H1 (cell line): ENCODE measurements at regions not wholly inside any gene's neighbourhood (a gene's known extent, or its start where the extent isn't known, plus 50 kb on each side); places are given as distances from the start of the nearest gene placed in this dataset.

Experiments used
- CTCF ChIA-PET: fragments of 300-600 bp; sonication (Branson Sonifier 250); formaldehyde crosslinking; loops from one replicate; lab custom pipeline; 2021; ENCODE audit not compliant: partially characterized antibody; lab: Charles Lee
- POLR2A ChIA-PET: fragments of 300-600 bp; sonication (Branson Sonifier 250); formaldehyde crosslinking; loops from one replicate; lab custom pipeline; 2021; ENCODE audit warnings: inconsistent platforms; ENCODE audit not compliant: partially characterized antibody; lab: Charles Lee
- DNase-seq, 2 experiments: peaks; one replicate each; pipeline versions ENCODE4 v3.0.0 to v3.0.0-alpha.2; 2010 to 2022; ENCODE audit warnings: low spot score in 2 of 2, low read depth in 1 of 2, mixed read lengths in 1 of 2
- FAIRE-seq: peaks from 2 replicates; lab custom pipeline; 2011; peaks lifted over from hg19 to GRCh38; lab: Jason Lieb, UNC
- H2AFZ ChIP-seq: 2 replicates; pipeline ENCODE4 v1.8.1; 2012; ENCODE audit warnings: low read length, inconsistent platforms
- H2AK5ac ChIP-seq: 2 replicates; pipeline ENCODE4 v1.6.1; 2013; ENCODE audit warnings: low read depth, low read length
- H2BK120ac ChIP-seq: replicated peaks from 2 replicates; pipeline ENCODE3; 2013; ENCODE audit warnings: low read depth, low read length, inconsistent platforms
- H2BK12ac ChIP-seq: 2 replicates; pipeline ENCODE4 v1.6.1; 2013; ENCODE audit warnings: low read depth, low read length
- H2BK15ac ChIP-seq: 2 replicates; pipeline ENCODE4 v1.6.1; 2013; ENCODE audit warnings: low read length
- H2BK20ac ChIP-seq: 2 replicates; pipeline ENCODE4 v1.6.1; 2013; ENCODE audit warnings: low read length
- H2BK5ac ChIP-seq: 2 replicates; pipeline ENCODE4 v1.6.1; 2013; ENCODE audit warnings: low read depth, low read length
- H3K14ac ChIP-seq: 2 replicates; pipeline ENCODE4 v1.6.1; 2013; ENCODE audit warnings: inconsistent platforms; ENCODE audit not compliant: insufficient read length
- H3K18ac ChIP-seq: 2 replicates; pipeline ENCODE4 v1.6.1; 2013; ENCODE audit warnings: low read length; ENCODE audit errors: extremely low read depth
- H3K23ac ChIP-seq: 2 replicates; pipeline ENCODE4 v1.6.1; 2013; ENCODE audit warnings: inconsistent platforms; ENCODE audit not compliant: insufficient read length
- H3K23me2 ChIP-seq: 2 replicates; pipeline ENCODE4 v1.6.1; 2013; ENCODE audit warnings: low read depth, low read length
- H3K27ac ChIP-seq: 2 replicates; pipeline ENCODE4 v1.6.1; 2011; ENCODE audit warnings: low read depth, low read length, inconsistent platforms
- H3K27me3 ChIP-seq, 4 experiments: replicated peaks in 1 of 4; 1 replicate in 1 of 4; 2 replicates in 3 of 4; pipeline versions ENCODE4 v1.6.1 to v1.8.1; 2011 to 2013; ENCODE audit warnings: low read length in 3 of 4, mild to moderate bottlenecking in 3 of 4, inconsistent platforms in 2 of 4, mixed read lengths in 2 of 4, moderate library complexity in 1 of 4; ENCODE audit not compliant: control insufficient read depth in 3 of 4, insufficient read depth in 3 of 4; ENCODE audit errors: extremely low read depth in 1 of 4
- H3K36me3 ChIP-seq, 4 experiments: 2 replicates each; pipeline versions ENCODE4 v1.6.1 to v1.8.1; 2011 to 2013; ENCODE audit warnings: mild to moderate bottlenecking in 4 of 4, low read length in 3 of 4, moderate library complexity in 2 of 4, control low read depth in 1 of 4, inconsistent platforms in 1 of 4; ENCODE audit not compliant: insufficient read depth in 4 of 4, control insufficient read depth in 2 of 4
- H3K4ac ChIP-seq: replicated peaks from 2 replicates; pipeline ENCODE3; 2013; ENCODE audit warnings: low read length, low read depth, mixed read lengths, inconsistent platforms; ENCODE audit not compliant: insufficient read length
- H3K4me1 ChIP-seq, 4 experiments: replicated peaks in 1 of 4; 1 replicate in 1 of 4; 2 replicates in 3 of 4; pipeline versions ENCODE4 v1.6.1 to v1.8.1; 2011 to 2013; ENCODE audit warnings: low read length in 3 of 4, inconsistent platforms in 2 of 4, mixed read lengths in 1 of 4; ENCODE audit not compliant: insufficient read depth in 4 of 4, control insufficient read depth in 3 of 4
- H3K4me2 ChIP-seq, 2 experiments: 2 replicates each; pipeline versions ENCODE4 v1.6.1 to v1.8.1; 2011 to 2013; ENCODE audit warnings: low read depth in 2 of 2, low read length in 2 of 2, control low read depth in 1 of 2, inconsistent platforms in 1 of 2, mild to moderate bottlenecking in 1 of 2; ENCODE audit not compliant: insufficient read depth in 1 of 2
- H3K4me3 ChIP-seq, 4 experiments: fragments of 200-600, 300-600 bp in 1 of 4; sonication (generic), shearing (Covaris generic), sonication (Bioruptor Twin) in 1 of 4; 2 replicates each; pipeline versions ENCODE4 v1.5.1 to v1.8.1; 2011 to 2016; ENCODE audit warnings: low read length in 4 of 4, low read depth in 3 of 4, control low read depth in 2 of 4, inconsistent platforms in 2 of 4, mild to moderate bottlenecking in 2 of 4, mixed read lengths in 1 of 4, moderate library complexity in 1 of 4; ENCODE audit not compliant: insufficient read depth in 2 of 4; ENCODE audit errors: extremely low read depth in 1 of 4
- H3K56ac ChIP-seq: replicated peaks from 2 replicates; pipeline ENCODE3; 2013; ENCODE audit warnings: low read depth, mild to moderate bottlenecking, mixed read lengths, low read length, inconsistent platforms; ENCODE audit not compliant: insufficient read length
- H3K79me1 ChIP-seq: 2 replicates; pipeline ENCODE4 v1.6.1; 2013; ENCODE audit warnings: low read depth, low read length, control low read depth
- H3K79me2 ChIP-seq, 2 experiments: 2 replicates each; pipeline versions ENCODE4 v1.6.1 to v1.8.1; 2012 to 2013; ENCODE audit warnings: low read length in 2 of 2, mild to moderate bottlenecking in 2 of 2, inconsistent platforms in 1 of 2; ENCODE audit not compliant: insufficient read depth in 2 of 2, control insufficient read depth in 1 of 2
- H3K9ac ChIP-seq, 4 experiments: replicated peaks in 1 of 4; 1 replicate in 1 of 4; 2 replicates in 3 of 4; pipeline versions ENCODE4 v1.6.1 to v1.8.1; 2011 to 2013; ENCODE audit warnings: low read depth in 3 of 4, low read length in 3 of 4, control low read depth in 2 of 4, mild to moderate bottlenecking in 2 of 4, moderate library complexity in 2 of 4, inconsistent platforms in 1 of 4; ENCODE audit errors: extremely low read depth in 1 of 4
- H3K9me3 ChIP-seq, 2 experiments: 2 replicates each; pipeline versions ENCODE4 v1.6.1 to v1.8.1; 2012 to 2013; ENCODE audit warnings: mild to moderate bottlenecking in 2 of 2, moderate library complexity in 2 of 2, control low read depth in 1 of 2, inconsistent platforms in 1 of 2, low read depth in 1 of 2, low read length in 1 of 2, mixed read lengths in 1 of 2; ENCODE audit not compliant: insufficient read depth in 2 of 2
- H4K20me1 ChIP-seq, 2 experiments: replicated peaks in 1 of 2; 2 replicates each; pipeline versions ENCODE3 to v1.8.1; 2011 to 2013; ENCODE audit warnings: inconsistent platforms in 2 of 2, low read length in 2 of 2, mild to moderate bottlenecking in 1 of 2; ENCODE audit not compliant: insufficient read depth in 2 of 2, control insufficient read depth in 1 of 2
- H4K5ac ChIP-seq: 2 replicates; pipeline ENCODE4 v1.6.1; 2013; ENCODE audit warnings: low read length, low read depth, mixed read lengths, inconsistent platforms; ENCODE audit not compliant: insufficient read length
- H4K8ac ChIP-seq: 2 replicates; pipeline ENCODE4 v1.8.0; 2013; ENCODE audit warnings: mild to moderate bottlenecking, moderate library complexity, low read length, inconsistent platforms; ENCODE audit not compliant: insufficient read depth; ENCODE audit errors: extremely low read depth
- H4K91ac ChIP-seq: replicated peaks from 2 replicates; pipeline ENCODE3; 2013; ENCODE audit warnings: low read length, mixed read lengths, inconsistent platforms; ENCODE audit not compliant: insufficient read length
- JUND ChIP-seq: IDR thresholded peaks from 2 replicates; pipeline ENCODE4 v1.6.1; 2011; ENCODE audit warnings: mild to moderate bottlenecking, improper control_type of control experiment, low read length
- RAD21 ChIP-seq, 2 experiments: IDR thresholded peaks in 1 of 2; conservative IDR thresholded peaks in 1 of 2; 2 replicates each; pipeline ENCODE4 v1.6.1; 2011; ENCODE audit warnings: low read depth in 2 of 2, low read length in 2 of 2, improper control_type of control experiment in 1 of 2, inconsistent platforms in 1 of 2, mild to moderate bottlenecking in 1 of 2, moderate library complexity in 1 of 2
- WGBS, 2 experiments: shearing (Covaris generic) in 1 of 2; methylation state at CpG; one replicate each; pipeline versions ENCODE4 v1.1.6 to v1.1.7; 2013 to 2015; ENCODE audit warnings: low lambda C conversion rate in 2 of 2, mixed read lengths in 2 of 2, inconsistent platforms in 1 of 2, low coverage in 1 of 2, missing lambda C conversion rate in 1 of 2; ENCODE audit not compliant: insufficient replicate concordance in 2 of 2, insufficient coverage in 1 of 2, insufficient read length in 1 of 2; ENCODE audit errors: extremely low coverage in 1 of 2, missing lambda C conversion rate in 1 of 2; 5-methylcytosine and 5-hydroxymethylcytosine counted together

DNA sequence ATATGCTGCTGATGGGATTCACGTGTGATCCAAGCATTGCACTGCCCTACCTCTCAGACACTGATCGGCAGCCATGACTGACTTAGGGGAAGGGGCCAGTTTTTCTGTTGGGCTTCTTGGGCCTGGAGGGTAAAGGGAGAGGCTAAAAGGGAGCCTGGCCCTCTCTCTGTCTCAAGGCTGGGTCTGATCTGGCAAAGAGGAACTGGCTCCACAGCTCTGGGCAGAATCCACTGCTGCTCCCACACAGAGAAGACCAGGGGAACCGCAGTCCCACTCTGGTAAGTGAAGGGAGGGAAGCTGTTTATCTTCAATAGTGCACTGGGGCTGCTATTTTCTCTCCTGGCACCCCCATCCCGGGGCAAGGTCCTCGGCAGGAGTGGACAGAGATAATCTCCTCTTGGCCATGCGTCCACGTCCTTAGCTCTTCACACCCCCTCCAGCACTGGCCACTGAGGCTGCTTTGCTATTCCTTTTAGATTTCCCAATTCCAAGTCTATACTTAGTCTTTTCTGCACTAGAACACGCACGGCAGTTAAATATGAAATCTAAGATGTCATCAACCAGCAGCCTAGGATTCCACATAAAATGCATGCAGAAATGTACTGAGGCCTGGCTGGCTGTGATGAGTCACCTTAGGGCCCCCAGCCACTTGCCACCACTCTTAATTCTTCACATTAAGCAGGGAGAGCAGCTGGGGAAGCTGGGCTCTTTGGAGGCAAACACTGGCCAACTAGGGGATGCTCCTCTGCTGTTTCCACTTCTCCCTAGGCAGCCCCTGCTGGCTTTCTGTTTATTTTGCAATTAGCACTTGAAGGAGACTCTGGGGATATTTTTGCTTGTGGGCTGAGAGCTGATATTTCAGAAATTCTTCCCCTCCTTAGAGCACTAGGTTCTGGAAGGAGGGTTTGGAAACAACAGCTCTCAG, 87.8 kb upstream of the ARMC2 start:
- Histone ChIP-seq H2AK5ac (no peak overlapping the region), H4K91ac (no peak overlapping the region), H3K18ac (no peak overlapping the region), H2BK12ac (no peak overlapping the region), H3K79me2 (no peaks in the 10 kb centered on the region), H2BK5ac (no peak overlapping the region), H3K4ac (no peak overlapping the region), H3K4me1 (0 out of 7 replicates have a peak, but pooled peaks cover 0 to 4% (median 1%) of the 10 kb centered on the region in 4 experiments), H3K79me1 (no peaks in the 10 kb centered on the region), H3K23me2 (no peaks in the 10 kb centered on the region), H2AFZ (no peak overlapping the region), H4K8ac (no peak overlapping the region), H3K9me3 (no peaks in the 10 kb centered on the region), H2BK20ac (no peak overlapping the region), H2BK120ac (no peak overlapping the region), H4K20me1 (no peaks in the 10 kb centered on the region), H3K4me3 (no peak overlapping the region), H3K4me2 (no peak overlapping the region), H3K14ac (no peak overlapping the region), H3K56ac (no peak overlapping the region), H3K27ac (no peak overlapping the region), H3K23ac (no peak overlapping the region), H4K5ac (no peak overlapping the region), H2BK15ac (no peak overlapping the region), H3K27me3 (no peaks in the 10 kb centered on the region), H3K9ac (no peak overlapping the region), H3K36me3 (no peaks in the 10 kb centered on the region)
- DNase-seq (no peak), FAIRE-seq (no peak)
- ChIA-PET POLR2A (interaction anchor here (0.8 kb wide), 1 partner anchor 10 kb away, joined by 3 read pairs; no protein-coding TSS in a partner anchor), CTCF (interaction anchor here (0.8 to 2.4 kb wide), 5 partner anchors 11 to 218 kb away, joined by 3 to 6 read pairs (median 4); no protein-coding TSS in a partner anchor)
- TF ChIP-seq JUND, result 0 out of 2 replicates have a peak, but pooled peaks have one; percentile 23
- TF ChIP-seq RAD21 (IDR thresholded peaks at IDR 0.05 in 1 of 2, conservative IDR thresholded peaks at IDR 0.05 in 1 of 2; ENCODE audit: low read depth in 2 of 2, low read length in 2 of 2), result no peak
- WGBS, 2 experiments, result 88% methylated on average over 9 of the region's 9 CpGs; no CpG with 5 or more reads in 1 of the 2 experiments
